ENCODE measurements at regions not wholly inside any gene's neighbourhood (a gene's known extent, or its start where the extent isn't known, plus 50 kb on each side); places are given as distances from the start of the nearest gene placed in this dataset.

DNA sequence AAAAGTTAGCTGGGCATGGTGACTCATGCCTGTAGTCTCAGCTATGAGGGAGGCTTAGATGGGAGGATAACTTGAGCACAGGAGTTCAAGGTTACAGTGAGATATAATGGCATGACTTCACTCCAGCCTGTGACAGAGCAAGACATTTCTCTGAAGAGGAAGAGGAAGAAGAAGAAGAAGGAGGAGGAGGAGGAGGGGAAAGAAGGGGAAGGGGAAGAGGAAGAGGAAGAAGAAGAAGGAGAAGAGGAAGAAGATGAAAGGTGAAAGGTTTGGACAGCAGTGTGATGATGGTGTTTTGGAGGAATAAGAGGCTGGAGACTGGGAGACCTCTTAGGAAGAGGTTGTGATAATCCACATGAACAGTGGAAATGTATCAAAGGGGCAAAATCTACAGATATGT lies 410.7 kb upstream of the JAG1 start:
- H3K4me1 ChIP-seq (ENCODE audit: insufficient read depth, poor library complexity, severe bottlenecking), result no peaks in the 10 kb centered on the region
- ATAC-seq (ENCODE audit: low read depth), result no peak
- no peaks in the 10 kb centered on the region for H3K27me3 ChIP-seq (ENCODE audit: insufficient read depth, poor library complexity, severe bottlenecking)

DNA sequence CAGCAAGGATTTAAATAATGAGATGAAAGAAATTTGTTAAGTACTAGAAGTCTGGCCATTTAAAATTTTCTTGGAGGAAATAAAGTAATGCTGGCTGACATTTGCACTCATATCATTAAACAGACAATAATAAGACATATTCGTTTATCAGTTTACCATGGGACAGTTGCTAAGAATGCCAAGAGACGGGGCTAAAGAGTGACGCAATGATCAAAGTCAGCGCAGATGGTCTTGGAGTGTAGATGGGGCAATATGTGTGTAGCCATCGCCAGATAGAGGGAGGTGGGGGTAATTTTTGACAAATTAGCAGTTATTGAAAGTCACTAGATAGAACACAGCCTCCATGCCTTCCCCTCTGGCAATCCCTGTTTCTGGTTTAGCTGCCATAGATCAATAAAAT lies 413.2 kb upstream of the JAG1 start:
- Histone ChIP-seq H3K36me3 (ENCODE audit: low read depth) (no peaks in the 10 kb centered on the region), H3K4me1 (ENCODE audit: insufficient read depth, poor library complexity, severe bottlenecking) (no peaks in the 10 kb centered on the region), H3K9me3 (ENCODE audit: severe bottlenecking) (no peaks in the 10 kb centered on the region), H3K27me3 (ENCODE audit: insufficient read depth, poor library complexity, severe bottlenecking) (no peaks in the 10 kb centered on the region), H3K4me3 (ENCODE audit: severe bottlenecking) (no peak overlapping the region), H3K27ac (ENCODE audit: poor library complexity, severe bottlenecking) (no peak overlapping the region)
- TF ChIP-seq, protein P1, sequence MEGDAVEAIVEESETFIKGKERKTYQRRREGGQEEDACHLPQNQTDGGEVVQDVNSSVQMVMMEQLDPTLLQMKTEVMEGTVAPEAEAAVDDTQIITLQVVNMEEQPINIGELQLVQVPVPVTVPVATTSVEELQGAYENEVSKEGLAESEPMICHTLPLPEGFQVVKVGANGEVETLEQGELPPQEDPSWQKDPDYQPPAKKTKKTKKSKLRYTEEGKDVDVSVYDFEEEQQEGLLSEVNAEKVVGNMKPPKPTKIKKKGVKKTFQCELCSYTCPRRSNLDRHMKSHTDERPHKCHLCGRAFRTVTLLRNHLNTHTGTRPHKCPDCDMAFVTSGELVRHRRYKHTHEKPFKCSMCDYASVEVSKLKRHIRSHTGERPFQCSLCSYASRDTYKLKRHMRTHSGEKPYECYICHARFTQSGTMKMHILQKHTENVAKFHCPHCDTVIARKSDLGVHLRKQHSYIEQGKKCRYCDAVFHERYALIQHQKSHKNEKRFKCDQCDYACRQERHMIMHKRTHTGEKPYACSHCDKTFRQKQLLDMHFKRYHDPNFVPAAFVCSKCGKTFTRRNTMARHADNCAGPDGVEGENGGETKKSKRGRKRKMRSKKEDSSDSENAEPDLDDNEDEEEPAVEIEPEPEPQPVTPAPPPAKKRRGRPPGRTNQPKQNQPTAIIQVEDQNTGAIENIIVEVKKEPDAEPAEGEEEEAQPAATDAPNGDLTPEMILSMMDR (IDR thresholded peaks at IDR 0.05; ENCODE audit: poor library complexity, severe bottlenecking), result no peak
- no peak for DNase-seq (ENCODE audit: low spot score)
- ATAC-seq (ENCODE audit: low read depth), result no peak

More for the DNA sequence above, 410.7 kb upstream of the JAG1 start:
- no peaks in the 10 kb centered on the region for H3K9me3 ChIP-seq (ENCODE audit: severe bottlenecking)
- no peak for DNase-seq (ENCODE audit: low spot score)
- TF ChIP-seq, protein P1 (IDR thresholded peaks at IDR 0.05; ENCODE audit: poor library complexity, severe bottlenecking), result no peak
- no peak overlapping the region for H3K4me3 ChIP-seq (ENCODE audit: severe bottlenecking)
- H3K27ac ChIP-seq (ENCODE audit: poor library complexity, severe bottlenecking), result no peak overlapping the region
- H3K36me3 ChIP-seq (ENCODE audit: low read depth), result no peaks in the 10 kb centered on the region

DNA sequence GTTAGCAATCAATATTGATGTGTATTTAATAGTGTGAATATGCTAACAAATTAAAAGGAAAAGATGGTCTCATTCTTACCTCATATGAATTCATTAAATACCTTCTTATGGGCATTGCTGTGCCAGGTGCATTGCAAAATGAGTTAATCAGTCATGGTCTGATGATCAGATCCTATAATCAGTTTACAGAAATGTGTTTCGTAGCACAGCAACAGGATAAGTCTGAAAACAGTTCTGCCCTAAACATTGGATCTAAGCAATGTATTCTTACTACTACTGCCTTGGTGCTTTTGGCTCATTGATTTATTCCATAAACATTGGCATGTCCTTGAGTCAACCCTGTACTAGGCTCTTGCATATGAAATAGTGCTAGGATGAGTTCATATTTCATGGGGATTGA lies 417.0 kb upstream of the JAG1 start:
- Histone ChIP-seq H3K4me3 (ENCODE audit: severe bottlenecking) (no peak overlapping the region), H3K36me3 (ENCODE audit: low read depth) (no peaks in the 10 kb centered on the region), H3K27ac (ENCODE audit: poor library complexity, severe bottlenecking) (no peak overlapping the region), H3K9me3 (ENCODE audit: severe bottlenecking) (no peaks in the 10 kb centered on the region), H3K27me3 (ENCODE audit: insufficient read depth, poor library complexity, severe bottlenecking) (no peaks in the 10 kb centered on the region), H3K4me1 (ENCODE audit: insufficient read depth, poor library complexity, severe bottlenecking) (peaks cover 2% of the 10 kb centered on the region)
- no peak for ATAC-seq (ENCODE audit: low read depth)
- no peak for DNase-seq (ENCODE audit: low spot score)
- TF ChIP-seq, protein P1 (IDR thresholded peaks at IDR 0.05; ENCODE audit: poor library complexity, severe bottlenecking), result no peak

DNA sequence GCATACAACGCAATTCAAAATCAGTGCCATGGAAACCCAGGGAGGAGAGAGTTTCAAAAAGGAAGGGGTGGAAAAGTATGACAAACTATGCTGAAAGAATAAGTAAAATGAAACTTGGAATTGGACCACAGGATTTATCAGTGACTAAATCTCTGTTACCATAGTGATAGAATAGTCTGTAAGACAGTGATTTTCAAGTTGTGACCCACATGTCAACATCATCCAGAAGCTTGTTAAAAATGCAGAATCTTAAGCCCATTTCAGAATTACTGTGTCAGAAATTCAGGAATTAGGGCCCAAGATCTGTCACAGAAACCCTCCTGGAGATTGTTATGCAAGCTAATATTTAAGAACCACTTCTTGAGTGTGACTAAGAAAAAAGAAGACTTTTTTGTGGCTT lies 417.7 kb upstream of the JAG1 start:
- no peak overlapping the region for H3K4me3 ChIP-seq (ENCODE audit: severe bottlenecking)
- H3K27me3 ChIP-seq (ENCODE audit: insufficient read depth, poor library complexity, severe bottlenecking), result no peaks in the 10 kb centered on the region
- H3K4me1 ChIP-seq (ENCODE audit: insufficient read depth, poor library complexity, severe bottlenecking), result peaks cover 2% of the 10 kb centered on the region
- no peaks in the 10 kb centered on the region for H3K36me3 ChIP-seq (ENCODE audit: low read depth)
- TF ChIP-seq, protein P1 (IDR thresholded peaks at IDR 0.05; ENCODE audit: poor library complexity, severe bottlenecking), result no peak
- no peaks in the 10 kb centered on the region for H3K9me3 ChIP-seq (ENCODE audit: severe bottlenecking)
- H3K27ac ChIP-seq (ENCODE audit: poor library complexity, severe bottlenecking), result no peak overlapping the region
- DNase-seq (ENCODE audit: low spot score) (no peak), ATAC-seq (ENCODE audit: low read depth) (no peak)

DNA sequence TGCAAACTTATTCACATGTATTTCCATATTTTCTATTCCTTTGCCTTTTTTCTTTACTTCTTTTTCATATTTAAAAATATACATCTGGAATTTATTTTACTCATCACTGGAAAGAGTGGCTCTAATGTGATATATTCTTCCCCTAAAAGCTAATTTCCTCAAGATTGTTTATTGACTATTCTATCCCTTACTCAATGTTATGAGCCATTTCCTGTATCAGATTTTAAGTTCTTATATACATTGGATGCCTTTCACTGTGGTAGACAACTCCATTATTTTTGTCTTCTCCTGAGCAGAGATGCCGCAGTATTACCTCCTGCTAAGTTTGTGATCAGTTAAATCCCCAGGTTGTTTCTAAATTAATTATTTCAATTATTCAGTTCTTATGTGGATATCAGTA lies 418.4 kb upstream of the JAG1 start:
- Histone ChIP-seq H3K4me1 (ENCODE audit: insufficient read depth, poor library complexity, severe bottlenecking) (peaks cover 2% of the 10 kb centered on the region), H3K27ac (ENCODE audit: poor library complexity, severe bottlenecking) (no peak overlapping the region), H3K4me3 (ENCODE audit: severe bottlenecking) (no peak overlapping the region), H3K36me3 (ENCODE audit: low read depth) (no peaks in the 10 kb centered on the region), H3K27me3 (ENCODE audit: insufficient read depth, poor library complexity, severe bottlenecking) (no peaks in the 10 kb centered on the region), H3K9me3 (ENCODE audit: severe bottlenecking) (no peaks in the 10 kb centered on the region)
- DNase-seq (ENCODE audit: low spot score) (no peak), ATAC-seq (ENCODE audit: low read depth) (no peak)
- TF ChIP-seq, protein P1 (IDR thresholded peaks at IDR 0.05; ENCODE audit: poor library complexity, severe bottlenecking), result no peak

All from RWPE2 (cell line).